Endothelial cell (in vitro differentiated cells): ENCODE measurements at regions not wholly inside any gene's neighbourhood (a gene's known extent, or its start where the extent isn't known, plus 50 kb on each side); places are given as distances from the start of the nearest gene placed in this dataset.

Experiments used
- DNase-seq: peaks from one replicate; pipeline ENCODE4 v3.0.0; 2021; ENCODE audit warnings: low spot score
- H3K27ac Mint-ChIP-seq: one replicate; pipeline ENCODE4 v1.8.0; 2021; ENCODE audit warnings: mixed read lengths, inconsistent platforms; ENCODE audit not compliant: unreplicated experiment
- H3K27me3 Mint-ChIP-seq: one replicate; pipeline ENCODE4 v1.8.0; 2021; ENCODE audit warnings: mild to moderate bottlenecking, moderate library complexity, mixed read lengths, inconsistent platforms; ENCODE audit not compliant: unreplicated experiment
- H3K36me3 Mint-ChIP-seq: one replicate; pipeline ENCODE4 v1.8.0; 2021; ENCODE audit warnings: mild to moderate bottlenecking, low read depth, mixed read lengths, inconsistent platforms; ENCODE audit not compliant: unreplicated experiment
- H3K4me1 Mint-ChIP-seq: one replicate; pipeline ENCODE4 v1.8.0; 2021; ENCODE audit warnings: mild to moderate bottlenecking, mixed read lengths, inconsistent platforms; ENCODE audit not compliant: unreplicated experiment
- H3K4me3 Mint-ChIP-seq: one replicate; pipeline ENCODE4 v1.8.0; 2021; ENCODE audit warnings: mild to moderate bottlenecking, mixed read lengths, inconsistent platforms; ENCODE audit not compliant: unreplicated experiment
- H3K9me3 Mint-ChIP-seq: one replicate; pipeline ENCODE4 v1.8.0; 2021; ENCODE audit warnings: mixed read lengths, inconsistent platforms; ENCODE audit not compliant: unreplicated experiment
- TF ChIP-seq, protein P1 (sequence below): fragments of 200-600 bp; sonication (generic); IDR thresholded peaks from one replicate; pipeline ENCODE4 v1.5.0; 2021; ENCODE audit warnings: antibody characterized with exemption; ENCODE audit not compliant: unreplicated experiment

DNA sequence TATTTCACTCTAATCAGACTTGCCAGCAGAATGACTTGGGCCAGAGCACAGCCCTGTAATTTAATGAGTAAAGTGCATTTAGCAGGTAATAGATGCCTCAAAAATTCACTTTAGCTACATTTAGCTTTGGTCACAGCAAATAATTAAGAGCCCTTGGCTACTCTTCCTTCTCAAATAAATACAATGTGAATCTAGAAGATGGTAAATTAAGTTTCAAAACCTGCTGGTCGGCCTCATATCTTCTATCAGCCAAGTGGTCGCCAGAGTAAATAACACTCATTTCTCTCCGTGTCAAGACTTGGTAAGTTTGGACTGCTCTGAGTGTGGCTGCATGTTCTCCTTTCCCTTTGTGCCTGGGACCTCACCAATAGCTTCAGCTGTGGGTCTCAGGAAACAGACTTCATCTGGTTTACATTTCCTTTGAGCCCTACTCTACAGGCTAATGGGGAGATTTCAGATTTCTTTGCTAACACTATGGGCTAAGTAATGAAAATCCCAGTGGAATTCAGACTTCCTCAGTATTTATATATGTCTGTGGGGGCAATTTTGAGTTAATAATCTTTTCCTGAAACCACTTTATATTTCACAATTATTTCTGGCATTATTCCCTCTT lies 375.8 kb downstream of the RBM43 start:
- no peak for DNase-seq
- Mint-ChIP-seq H3K36me3 (no peaks in the 10 kb centered on the region), H3K4me1 (no peaks in the 10 kb centered on the region), H3K9me3 (no peaks in the 10 kb centered on the region), H3K4me3 (no peak overlapping the region), H3K27ac (no peak overlapping the region), H3K27me3 (no peaks in the 10 kb centered on the region)
- TF ChIP-seq, protein P1, sequence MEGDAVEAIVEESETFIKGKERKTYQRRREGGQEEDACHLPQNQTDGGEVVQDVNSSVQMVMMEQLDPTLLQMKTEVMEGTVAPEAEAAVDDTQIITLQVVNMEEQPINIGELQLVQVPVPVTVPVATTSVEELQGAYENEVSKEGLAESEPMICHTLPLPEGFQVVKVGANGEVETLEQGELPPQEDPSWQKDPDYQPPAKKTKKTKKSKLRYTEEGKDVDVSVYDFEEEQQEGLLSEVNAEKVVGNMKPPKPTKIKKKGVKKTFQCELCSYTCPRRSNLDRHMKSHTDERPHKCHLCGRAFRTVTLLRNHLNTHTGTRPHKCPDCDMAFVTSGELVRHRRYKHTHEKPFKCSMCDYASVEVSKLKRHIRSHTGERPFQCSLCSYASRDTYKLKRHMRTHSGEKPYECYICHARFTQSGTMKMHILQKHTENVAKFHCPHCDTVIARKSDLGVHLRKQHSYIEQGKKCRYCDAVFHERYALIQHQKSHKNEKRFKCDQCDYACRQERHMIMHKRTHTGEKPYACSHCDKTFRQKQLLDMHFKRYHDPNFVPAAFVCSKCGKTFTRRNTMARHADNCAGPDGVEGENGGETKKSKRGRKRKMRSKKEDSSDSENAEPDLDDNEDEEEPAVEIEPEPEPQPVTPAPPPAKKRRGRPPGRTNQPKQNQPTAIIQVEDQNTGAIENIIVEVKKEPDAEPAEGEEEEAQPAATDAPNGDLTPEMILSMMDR: no peak

DNA sequence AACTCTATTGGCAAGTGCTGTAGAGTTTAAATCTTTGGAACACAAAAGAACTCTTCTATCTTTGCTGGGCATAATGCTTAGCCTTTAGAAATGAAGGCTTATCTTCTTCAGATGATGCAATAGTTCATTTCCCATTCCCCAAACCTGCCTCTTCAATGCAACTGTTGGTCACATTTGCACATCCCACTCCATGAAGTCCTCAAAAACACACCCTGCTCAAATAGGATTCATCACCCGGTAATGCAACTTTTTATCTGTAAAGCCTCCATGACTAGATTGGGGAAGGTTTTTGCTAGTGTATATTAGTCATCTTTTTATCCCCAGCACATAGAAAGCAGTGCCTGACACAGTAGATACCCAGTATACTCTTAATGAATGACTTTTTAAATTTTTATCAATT lies 376.4 kb downstream of the RBM43 start:
- no peaks in the 10 kb centered on the region for H3K4me1 Mint-ChIP-seq
- TF ChIP-seq, protein P1: no peak
- H3K27ac Mint-ChIP-seq: no peak overlapping the region
- DNase-seq: no peak
- no peaks in the 10 kb centered on the region for H3K27me3 Mint-ChIP-seq
- no peaks in the 10 kb centered on the region for H3K36me3 Mint-ChIP-seq
- no peak overlapping the region for H3K4me3 Mint-ChIP-seq
- H3K9me3 Mint-ChIP-seq: no peaks in the 10 kb centered on the region

DNA sequence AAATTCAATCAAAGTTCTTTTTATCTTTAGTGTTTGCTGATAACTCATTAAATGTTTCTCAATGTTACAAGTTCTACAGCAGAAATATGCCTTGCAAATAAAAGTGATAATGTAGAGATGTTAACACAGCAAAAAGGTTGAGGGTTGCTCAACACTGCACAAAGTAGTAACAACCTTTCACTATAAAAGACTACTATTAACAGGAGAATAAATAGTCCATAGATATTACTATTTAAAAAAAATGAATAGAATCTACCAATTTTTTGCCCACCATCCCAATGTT lies 378.1 kb downstream of the RBM43 start:
- DNase-seq: no peak
- H3K4me1 Mint-ChIP-seq: no peaks in the 10 kb centered on the region
- no peaks in the 10 kb centered on the region for H3K36me3 Mint-ChIP-seq
- H3K27ac Mint-ChIP-seq: no peak overlapping the region
- no peaks in the 10 kb centered on the region for H3K9me3 Mint-ChIP-seq
- H3K4me3 Mint-ChIP-seq: no peak overlapping the region
- no peaks in the 10 kb centered on the region for H3K27me3 Mint-ChIP-seq
- TF ChIP-seq, protein P1: no peak

DNA sequence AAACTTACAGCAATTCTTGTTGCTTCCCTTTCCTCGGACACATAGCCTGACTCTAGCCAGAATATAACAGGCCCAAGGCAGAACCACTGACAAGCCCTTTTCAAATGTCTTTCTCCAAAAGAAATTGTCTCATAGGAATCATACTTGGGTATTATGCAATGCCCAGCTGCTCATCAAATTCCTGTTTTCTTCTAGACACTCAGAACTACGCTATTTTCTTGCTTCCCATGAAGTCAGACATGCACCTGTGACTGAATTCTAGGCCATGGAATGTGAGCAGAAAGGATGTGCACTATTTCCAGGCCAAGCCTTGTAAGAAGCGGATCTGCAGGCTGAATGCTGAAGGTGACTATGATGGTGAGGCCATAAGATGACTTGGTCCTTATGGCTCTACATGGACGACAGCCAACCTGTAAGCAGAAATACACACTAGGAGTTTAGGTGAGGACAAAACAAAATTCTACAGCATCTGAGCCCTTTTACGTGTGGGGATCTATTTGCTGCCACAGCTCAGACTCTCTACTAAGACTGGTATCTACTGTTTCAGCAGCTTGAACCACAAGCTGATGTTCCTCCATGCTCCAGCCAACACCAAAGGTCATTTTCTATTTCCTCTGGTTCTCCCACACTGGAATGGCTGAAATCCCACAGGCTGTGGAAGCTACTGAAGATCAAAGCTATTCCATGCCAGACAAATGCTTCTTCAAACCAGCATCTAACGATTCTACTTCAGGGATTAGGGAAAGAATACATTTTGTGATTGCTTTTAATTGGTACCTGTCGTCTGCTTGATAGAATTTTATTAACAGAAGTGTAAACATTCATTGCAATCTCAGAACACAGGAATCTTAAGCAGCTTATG lies 378.7 kb downstream of the RBM43 start:
- Mint-ChIP-seq H3K36me3 (no peaks in the 10 kb centered on the region), H3K4me3 (no peak overlapping the region), H3K4me1 (no peaks in the 10 kb centered on the region), H3K9me3 (no peaks in the 10 kb centered on the region), H3K27ac (no peak overlapping the region), H3K27me3 (no peaks in the 10 kb centered on the region)
- TF ChIP-seq, protein P1: no peak
- DNase-seq: no peak

DNA sequence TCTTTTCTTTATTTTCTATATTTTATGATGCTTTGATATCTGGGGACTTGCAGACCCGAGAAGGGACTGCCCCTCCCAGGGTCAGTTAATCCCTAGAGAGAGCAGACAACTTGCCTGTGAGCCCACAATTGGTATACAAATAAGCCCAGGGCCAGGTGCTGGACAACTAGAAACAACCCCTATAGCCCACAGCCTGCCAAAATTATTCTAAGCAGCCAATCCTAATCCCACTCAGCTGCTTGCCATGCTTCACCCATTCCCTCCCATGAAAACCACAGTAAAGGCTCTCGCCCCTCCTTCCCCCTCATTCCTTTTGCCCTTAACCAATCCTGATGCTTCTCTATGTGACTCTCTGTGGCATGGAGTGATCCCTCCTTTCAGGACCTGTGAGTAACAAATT lies 380.7 kb downstream of the RBM43 start:
- TF ChIP-seq, protein P1: no peak
- Mint-ChIP-seq H3K9me3 (no peaks in the 10 kb centered on the region), H3K4me3 (no peak overlapping the region), H3K27ac (no peak overlapping the region), H3K36me3 (no peaks in the 10 kb centered on the region), H3K27me3 (no peaks in the 10 kb centered on the region), H3K4me1 (no peaks in the 10 kb centered on the region)
- DNase-seq: no peak
